ENCODE measurements at regions not wholly inside any gene's neighbourhood (a gene's known extent, or its start where the extent isn't known, plus 50 kb on each side); places are given as distances from the start of the nearest gene placed in this dataset.
"Not testable (repeated sequence)": the region's sequence is repeated elsewhere in the genome, so short reads cannot be mapped to it uniquely, and the experiment has no call there.

DNA sequence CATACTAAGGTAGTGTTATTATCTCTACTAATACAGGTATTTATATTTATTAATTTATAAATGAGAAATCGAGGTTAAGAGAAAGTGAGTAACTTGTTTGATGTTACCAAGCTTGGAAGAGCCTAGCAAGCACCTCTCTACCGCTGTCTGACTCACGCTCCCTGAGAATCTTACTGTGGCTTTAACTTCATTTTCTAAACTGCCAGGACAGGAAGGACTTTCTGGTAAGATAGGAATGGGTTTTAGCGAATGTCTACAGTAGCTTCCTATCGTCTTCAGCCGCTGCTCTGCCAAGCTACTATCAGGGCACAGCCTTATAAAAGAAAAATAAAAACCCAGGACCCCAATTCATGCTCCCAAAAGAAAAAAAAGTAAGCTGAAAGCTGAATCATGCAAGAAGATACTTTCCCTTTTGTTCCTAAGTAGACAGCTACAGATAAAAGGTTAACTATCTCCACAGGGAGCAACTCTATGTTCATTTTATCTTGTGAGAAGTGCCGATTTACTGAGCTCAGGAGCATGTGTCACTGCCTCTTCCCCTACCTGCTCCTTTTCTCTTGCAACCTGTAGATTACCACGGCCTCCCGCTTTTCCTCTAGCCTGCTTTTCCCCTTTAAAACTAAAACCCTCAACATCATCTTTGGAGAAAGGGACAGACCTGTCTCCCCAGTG lies 60.2 kb downstream of the THNSL1 start:
- no peak for DNase-seq (ENCODE audit: low read depth)

DNA sequence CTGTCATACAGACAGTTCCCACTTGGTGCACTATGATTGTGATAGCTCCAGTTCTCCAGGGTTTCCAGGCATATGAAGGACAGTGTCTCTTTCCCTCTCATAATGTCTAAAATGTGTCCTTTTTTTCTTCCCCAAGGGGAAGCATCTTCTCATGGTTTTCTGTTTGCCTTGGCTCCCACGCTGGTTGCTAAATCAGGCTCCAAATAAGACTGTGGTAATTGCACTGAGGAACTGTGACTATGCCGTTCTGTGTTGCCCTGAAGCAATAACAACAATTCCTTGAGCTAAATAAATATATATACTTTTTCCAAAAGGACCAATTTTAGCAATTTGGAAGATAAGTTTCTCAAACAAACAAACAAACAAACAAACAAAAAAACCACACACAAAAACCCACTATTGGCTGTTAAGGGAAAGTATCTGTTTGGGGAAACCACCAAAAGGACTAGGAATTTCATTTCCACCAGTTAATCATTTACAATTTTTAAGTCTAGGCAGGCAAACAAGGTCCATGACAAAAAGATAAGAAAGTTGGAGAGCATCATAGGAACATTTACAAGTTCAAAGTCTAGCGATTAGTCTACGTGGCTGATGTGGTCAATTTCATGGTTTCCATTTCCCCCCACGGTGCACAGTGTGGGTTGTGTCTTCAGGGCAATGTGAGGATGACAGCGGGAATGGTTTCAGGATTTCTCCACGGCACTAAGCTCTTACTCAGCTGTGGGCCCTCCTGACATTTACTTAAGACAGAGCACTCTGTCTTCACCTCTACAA lies 62.4 kb downstream of the THNSL1 start:
- DNase-seq (ENCODE audit: low read depth) = no peak

DNA sequence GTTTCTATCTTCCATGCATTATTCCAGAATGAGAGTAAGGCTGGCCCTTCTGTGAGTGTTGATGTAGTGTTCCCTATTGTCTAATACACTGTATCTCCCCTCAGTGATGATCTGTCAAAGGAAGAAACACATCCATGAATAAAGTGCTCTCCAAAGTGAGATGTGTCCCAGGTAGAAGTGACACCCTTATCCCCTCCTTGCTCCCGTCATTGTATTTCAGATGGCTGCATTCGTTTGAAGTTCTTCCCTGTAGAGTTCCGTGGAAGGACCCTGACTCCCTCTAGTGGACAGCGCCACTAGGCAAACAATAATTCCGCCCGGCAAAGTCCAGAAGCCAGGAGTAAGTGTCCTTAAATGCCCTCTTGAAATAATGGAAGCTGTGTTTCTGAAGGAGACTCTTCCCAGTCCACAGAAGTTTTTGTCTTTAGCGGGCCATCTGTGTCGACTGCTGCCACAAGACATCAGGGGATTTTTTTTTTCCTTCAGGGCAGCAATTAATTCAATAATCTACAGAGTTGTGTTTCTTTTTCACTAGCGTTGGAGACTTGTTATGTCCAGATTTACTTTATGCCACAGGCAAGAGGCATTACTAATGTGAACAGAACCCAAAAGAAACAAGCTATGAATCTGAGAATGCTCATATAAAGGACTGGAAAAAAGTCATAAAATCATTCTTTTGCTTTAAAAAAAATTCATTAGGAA lies 64.6 kb downstream of the THNSL1 start:
- DNase-seq (ENCODE audit: low read depth) = peak; percentile 15

DNA sequence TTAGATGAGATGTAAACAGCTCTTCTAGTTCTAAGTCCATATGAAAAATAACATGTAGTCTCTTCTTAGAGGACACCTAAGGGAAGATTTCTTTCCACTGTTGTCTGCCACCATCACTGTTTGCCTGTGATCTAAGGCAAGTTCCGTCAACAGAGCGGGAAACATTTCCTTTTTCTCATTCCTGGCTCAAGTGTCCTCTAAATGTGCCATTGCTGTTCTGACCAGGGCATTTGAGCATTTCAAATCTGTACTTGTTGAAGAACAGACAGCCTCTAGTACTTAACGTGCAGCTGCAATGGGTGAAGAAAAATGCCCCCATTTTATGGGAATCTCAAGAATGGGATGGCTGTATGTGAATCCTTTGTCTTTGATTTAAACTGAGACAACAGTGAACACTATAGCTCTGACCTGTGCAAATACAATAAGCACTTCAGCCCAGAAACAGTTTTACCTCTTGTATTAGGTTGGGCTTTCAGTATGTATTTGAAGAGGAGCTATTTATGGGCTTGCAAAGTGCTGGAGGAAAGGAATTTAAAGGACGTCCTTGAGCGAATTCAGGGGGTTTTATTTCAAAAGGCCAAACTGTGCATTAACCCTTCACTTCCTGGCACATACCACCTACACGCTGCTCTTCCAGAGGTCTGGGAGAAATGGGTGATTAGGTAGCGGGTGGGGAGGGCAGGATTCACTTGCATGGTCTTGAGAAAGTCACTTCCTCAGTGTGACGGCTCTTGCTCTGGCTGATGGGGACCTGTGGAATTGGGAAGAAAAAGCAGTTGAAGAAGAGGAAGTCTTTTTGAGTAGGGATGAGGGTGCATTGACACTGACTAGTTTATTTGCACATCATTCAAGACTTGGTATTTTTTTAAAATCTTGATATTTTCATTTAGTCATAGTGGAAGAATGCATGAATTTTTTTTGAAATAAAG lies 66.1 kb downstream of the THNSL1 start:
- no peak for DNase-seq (ENCODE audit: low read depth)

DNA sequence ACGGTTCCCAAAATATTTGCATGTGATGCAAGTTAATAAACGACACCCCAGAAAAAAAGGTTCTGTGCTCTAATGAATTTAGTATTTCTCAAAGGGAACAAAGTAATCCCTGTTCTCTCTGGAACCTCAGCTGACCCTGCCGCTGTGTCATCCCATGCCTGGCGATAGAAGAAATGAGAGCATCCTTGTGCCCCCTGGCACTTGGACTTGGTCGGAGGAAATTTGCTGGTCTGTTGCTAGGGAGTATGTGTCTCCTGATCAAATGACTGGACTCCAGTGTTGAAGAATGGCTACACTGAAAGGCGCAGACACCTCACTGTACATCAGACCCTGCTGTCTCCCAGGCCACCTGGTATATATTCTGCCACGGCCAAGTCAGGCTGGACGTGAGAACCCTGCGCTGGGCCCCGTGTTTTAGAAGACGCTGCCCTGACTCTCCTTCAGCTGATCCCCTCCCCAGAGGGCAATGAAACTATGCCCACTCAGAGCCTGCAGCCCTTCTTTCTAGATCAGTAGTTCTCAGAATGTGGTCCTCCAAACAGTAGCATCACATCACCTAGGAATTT lies 67.2 kb downstream of the THNSL1 start:
- no peak for DNase-seq (ENCODE audit: low read depth)

DNA sequence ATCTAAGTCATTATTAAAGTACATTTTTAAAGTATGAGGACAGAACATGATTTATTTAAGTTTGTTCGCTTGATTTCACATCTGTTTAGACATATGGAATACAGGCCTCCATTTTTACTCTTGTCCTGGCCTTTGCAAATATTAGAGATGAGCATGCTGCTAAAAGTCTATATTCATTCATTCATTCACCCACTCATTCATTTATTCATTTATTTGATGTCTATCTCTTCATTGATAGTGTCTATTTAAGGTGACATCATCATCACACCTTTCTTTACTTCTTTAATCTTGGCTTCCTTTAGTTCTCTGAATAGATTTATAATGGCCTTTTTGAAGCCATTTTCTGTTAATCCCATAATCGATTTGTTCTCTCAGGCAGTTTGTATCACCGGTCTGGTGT lies 68.0 kb downstream of the THNSL1 start:
- no peak for DNase-seq (ENCODE audit: low read depth)

DNA sequence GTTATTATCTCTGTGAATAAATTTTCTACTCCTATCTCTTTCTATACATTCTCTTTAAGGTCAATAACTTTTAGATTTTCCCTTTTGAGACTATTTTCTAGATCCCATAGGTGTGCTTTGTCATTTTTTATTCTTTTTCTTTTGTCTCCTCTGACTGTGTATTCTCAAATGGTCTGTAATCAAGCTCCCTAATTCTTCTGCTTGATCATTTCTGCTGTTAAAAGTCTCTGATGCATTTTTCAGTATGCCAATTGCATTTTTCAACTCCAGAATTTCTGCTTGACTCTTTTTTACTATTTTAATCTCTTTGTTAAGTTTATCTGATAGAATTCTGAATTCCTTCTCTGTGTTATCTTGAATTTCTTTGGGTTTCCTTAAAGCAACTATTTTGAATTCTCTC lies 78.2 kb downstream of the THNSL1 start:
- DNase-seq (ENCODE audit: low read depth) = no peak

DNA sequence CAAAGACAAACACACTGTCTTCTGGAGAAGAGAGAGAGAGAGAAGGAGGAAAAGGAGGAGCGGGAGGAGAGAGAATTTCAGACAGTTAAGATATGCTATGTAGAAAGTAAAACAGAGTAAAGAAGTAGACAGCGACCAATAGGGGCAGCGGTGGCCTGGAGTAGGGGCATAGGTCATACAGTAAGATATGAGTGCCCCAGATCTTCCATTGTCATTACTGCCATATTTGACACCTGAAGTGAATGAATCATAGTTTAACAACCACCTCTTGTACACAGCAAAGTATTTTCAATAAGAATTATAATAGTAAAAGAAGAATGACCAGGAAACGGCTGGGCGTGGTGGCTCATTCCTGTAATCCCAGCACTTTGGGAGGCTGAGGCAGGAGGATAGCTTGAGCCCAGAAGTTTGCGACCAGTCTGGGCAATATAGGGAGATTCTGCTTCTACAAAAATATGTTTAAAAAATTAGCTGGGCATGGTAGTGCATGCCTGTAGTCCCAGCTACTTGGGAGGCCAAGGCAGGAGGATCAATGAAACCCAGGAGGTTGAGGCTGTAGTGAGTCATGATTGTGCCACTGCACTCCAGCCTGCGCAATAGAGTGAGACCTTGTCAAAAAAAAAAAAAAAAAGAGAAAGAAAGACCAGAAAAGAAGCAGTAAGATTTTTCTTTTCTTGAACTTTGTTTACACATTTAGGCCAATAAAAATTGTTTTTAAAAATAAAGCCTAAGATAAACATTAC lies 77.0 kb upstream of the GPR158 start:
- DNase-seq (ENCODE audit: low read depth) = no peak

DNA sequence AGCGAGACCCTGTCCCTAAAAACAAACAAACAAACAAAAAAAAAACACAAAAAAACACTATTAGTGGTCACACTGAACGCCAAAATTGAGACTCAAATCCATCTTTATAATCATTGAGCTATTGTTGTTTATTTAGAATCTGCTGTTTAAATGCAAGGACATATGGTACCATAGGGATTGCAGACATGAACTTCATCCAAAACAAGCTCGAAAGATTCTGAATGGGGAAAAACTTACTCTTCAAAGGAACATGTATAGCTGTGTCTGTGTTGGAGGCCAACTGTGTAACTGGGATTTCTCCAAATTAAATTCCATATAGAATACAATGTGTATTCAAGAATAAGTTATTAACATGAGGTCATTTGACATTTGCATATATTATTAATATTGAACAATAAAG lies 74.7 kb upstream of the GPR158 start:
- DNase-seq (ENCODE audit: low read depth) = no peak

DNA sequence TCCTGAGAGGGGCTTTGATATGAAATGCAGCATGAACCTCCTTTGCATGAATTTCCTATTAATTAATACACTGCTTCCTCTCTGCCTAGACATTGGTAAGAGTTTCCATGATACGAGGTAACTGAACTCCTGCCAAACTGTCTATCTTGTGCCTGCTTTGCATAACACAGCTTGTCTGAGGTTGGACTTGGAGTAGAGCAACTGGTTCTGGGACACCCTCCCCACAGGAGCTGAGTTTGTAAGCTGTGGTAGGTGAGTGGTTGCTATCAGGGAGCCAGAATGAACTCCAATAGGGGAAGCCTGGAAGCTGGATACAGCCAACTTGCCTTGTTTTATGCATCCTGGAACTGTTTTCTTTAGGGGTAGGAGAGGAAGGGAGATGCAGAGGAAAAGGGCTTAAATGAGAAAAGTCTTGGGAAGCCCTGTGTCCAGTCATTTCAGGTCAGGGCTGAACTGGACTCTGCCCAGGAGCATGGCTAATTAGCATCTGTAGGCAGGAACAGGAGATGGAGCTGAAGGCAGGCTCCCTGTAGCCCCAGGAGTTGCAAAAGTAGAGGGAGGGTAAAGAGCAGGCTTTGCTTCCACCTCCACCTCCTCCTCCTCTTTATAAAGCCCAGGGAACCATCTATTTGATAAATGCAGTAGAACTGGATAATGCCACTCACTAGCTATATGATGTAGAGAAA lies 73.2 kb upstream of the GPR158 start:
- no peak for DNase-seq (ENCODE audit: low read depth)

DNA sequence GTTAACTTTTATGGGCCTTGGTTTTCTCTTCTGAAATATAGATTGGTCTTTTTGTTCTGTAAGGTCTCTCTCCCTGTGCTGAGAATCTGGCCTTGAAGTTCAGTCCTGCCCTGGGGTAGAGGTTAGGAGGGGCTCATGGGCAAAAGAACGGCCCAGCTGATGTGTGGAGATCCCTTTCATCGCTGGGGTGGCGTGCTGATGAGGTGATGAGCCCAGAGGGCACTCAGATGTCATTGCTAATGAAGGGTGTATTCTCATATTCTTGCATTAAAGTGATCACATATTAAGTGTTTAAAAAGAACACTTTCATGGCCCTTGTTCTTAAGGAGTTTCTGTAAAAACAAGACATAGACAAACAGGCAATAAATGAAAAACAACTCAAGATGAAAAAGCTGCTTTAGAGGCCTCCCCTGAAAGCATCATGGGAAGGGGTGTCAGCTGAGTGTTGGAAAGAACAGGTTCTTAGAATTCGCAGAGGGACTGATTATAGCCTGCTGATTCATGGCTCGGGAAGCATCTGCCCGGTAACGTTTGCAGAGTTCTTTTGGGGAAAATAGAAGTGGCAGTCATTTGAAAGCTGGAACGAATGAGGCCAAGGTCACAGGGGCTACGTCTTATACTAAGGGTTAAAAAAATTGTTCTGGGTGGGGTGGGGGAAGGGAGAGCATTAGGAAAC lies 72.5 kb upstream of the GPR158 start:
- DNase-seq (ENCODE audit: low read depth) = no peak

DNA sequence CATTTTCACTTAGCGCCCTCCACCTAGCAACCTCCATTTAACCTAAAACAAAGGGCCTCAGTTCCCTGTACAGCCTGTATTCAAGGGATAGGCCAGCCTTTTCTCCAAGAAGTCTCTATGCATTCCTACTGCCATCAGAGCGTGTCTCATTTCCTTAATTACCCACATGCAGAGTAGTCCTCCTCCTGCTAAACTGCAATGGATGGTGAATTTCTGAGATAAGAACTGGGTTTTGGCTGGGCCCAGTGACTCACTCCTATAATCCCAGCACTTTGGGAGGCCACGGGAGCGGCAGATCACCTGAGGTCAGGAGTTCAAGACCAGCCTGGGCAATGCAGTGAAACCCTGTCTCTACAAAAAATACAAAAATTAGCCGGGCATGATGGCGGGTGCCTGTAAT lies 71.1 kb upstream of the GPR158 start:
- no peak for DNase-seq (ENCODE audit: low read depth)

DNA sequence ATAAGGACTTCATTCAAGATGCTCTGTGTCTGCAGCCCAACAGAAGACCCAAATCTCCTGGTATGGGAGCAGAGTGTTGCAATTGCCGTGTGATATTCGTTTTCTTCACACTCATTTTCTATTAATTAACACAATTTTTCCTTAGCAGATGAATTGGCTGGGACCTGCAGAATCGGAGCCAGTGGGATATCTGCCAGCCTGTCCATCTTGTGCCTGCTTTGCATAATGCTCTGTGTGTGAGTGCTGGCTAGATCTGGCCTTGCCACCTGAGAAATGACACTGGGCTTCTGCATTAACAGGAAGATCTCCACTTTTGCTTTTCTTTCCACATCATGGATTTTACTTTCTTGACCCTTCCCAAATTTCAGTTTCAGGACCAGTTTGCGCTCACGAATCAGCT lies 70.4 kb upstream of the GPR158 start:
- no peak for DNase-seq (ENCODE audit: low read depth)

DNA sequence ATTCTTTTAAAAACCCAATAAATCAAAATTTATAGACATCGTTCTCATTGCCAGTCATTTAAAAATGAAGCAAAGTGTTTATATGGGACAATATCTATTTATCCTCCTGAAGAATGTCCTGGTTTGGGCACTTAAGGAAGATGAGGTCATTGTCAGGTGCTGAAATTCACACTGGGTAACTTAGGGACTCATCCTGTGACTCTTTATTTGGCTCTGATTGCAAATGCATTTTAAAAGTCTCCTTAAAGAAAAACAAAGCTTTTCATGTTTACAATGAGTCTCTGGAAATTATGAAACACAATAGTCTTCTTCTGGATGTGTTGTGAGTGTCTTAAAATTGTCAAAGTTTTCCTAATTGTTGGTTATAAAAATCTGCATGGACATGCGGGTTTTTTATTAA lies 69.5 kb upstream of the GPR158 start:
- no peak for DNase-seq (ENCODE audit: low read depth)

DNA sequence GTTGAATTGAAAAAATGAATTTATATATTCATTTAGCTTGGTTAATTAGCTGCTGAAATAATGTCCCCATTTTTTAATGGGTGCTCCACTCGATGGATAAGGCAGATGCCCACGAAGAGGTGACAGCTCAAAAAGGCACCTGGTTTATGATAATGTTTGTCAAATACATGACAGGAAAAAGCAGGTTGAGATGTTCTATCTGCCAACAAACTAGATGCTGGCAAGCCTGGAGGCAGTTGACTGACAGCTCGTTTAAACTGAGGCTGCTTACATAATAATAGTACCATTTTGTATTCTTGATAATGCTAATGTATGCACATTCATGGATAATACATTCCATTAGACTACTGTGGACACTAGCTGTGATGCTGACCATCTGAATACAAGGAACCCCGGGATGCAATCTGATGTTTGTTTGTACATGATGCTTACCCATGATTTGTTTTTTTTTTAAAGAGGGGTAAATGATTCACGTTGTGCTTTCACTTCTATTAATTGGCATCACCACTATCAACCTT lies 69.0 kb upstream of the GPR158 start:
- DNase-seq (ENCODE audit: low read depth) = no peak

DNA sequence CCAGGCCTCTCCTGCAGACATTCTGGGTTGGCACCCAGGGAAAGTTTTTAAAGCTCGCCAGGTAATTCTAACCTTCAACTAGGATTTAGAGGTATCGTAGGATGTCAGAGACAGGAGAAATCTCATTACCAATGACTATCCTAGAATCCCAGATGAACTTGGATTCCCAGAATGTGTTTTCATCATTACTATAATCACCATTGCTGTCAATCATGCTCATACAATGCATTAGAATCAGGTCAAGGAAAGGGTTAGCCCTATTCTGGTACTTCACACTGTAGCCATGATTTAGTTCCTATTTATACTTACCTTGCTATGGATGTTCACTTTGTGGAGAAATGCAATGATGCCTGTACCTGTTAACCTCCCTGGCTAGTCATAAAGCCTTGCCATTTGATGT lies 67.0 kb upstream of the GPR158 start:
- no peak for DNase-seq (ENCODE audit: low read depth)

DNA sequence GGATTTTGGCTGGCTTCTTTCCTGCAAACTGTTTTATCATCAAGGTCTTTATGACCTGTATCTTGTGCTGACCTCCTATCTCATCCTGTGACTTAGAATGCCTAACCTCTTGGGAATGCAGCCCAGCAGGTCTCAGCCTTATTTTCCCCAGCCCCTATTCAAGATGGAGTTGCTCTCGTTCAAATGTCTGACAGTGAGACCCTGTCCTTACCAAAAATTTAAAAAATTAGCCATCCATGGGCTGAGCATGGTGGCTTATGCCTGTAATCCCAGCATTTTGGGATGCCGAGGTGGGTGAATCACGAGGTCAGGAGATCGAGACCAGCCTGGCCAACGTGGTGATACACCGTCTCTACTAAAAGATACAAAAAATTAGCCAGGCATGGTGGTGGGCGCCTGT lies 64.9 kb upstream of the GPR158 start:
- not testable (repeated sequence) for DNase-seq (ENCODE audit: low read depth)

DNA sequence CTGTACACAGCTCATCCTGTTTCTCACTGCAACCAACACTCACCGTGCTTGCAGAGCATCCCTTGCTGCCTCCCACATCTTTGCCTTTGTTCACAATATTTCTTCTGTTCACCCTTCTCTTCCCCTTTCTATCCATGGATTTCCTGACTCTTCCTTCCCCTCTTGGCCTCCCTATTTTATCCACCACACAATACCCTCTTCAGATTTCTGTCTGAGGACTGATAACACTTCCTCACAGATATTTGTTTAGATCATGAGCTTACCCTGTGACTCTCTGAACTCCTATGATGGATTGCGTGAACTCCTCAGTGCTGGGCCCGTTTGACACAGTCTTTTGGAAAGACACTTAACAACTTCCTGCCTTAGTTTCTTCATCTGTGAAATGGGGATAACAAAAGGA lies 62.8 kb upstream of the GPR158 start:
- no peak for DNase-seq (ENCODE audit: low read depth)

DNA sequence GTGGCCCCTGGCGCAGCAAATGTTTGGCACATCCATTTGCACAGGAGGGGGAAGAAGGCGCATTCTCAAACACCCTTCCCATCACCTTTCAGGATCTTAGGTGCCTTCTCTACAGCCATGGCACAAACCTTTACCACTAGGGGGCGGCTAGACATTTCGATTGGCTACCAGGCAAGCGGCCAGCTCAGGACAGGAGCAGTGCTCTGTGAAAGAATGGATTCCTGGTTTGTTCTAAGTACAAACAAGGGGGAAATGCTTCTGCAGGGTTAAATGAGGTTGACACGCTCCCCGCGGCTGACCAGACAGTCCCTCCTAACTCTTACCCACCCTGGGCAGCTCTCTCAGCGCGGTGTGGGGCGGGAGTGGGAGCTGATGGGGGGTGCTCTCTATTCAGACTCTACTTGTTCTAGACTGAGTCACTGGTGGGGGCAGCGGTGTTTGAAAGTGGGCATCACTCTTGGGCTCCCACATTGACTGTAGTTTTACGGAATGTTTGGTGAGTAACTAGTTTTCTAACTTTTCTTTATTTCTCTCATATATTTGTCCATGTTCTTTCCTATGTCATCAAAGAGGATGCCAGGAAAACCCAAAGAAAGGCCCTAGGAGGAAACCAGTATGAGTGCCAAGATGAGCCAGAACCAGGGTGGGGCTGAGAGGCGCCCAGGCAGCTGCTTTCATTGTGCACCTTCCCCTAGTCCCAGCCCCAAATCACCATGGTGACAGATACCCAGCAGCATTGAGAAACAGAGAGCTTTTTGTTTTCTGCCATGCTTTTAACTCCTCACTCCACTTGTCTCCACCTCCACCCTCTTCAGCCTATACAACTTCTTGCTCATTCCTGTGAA lies 61.4 kb upstream of the GPR158 start:
- peak; percentile 20 for DNase-seq (ENCODE audit: low read depth)
